Panc1 (cell line): ENCODE measurements at regions not wholly inside any gene's neighbourhood (a gene's known extent, or its start where the extent isn't known, plus 50 kb on each side); places are given as distances from the start of the nearest gene placed in this dataset.

Source experiments
- CTCF ChIP-seq: fragments of 450-650 bp; IDR thresholded peaks from 2 replicates; pipeline ENCODE4 v1.5.1; 2017; ENCODE audit warnings: mild to moderate bottlenecking
- POLR2AphosphoS5 ChIP-seq: IDR thresholded peaks from 2 replicates; pipeline ENCODE4 v1.6.1; 2012; ENCODE audit warnings: mild to moderate bottlenecking, low read depth, low read length, moderate library complexity
- REST ChIP-seq, 2 experiments: IDR thresholded peaks; 2 replicates each; pipeline ENCODE4 v1.6.1; 2011 to 2012; ENCODE audit warnings: low read depth in 2 of 2, control low read depth in 1 of 2, low read length in 1 of 2, mild to moderate bottlenecking in 1 of 2, moderate library complexity in 1 of 2; ENCODE audit not compliant: insufficient read depth in 1 of 2

- TF ChIP-seq CTCF (no peak), POLR2AphosphoS5 (no peak), REST (IDR thresholded peaks at IDR 0.05; ENCODE audit: insufficient read depth in 1 of 2, low read depth in 2 of 2, low read length in 1 of 2) (no peak)
Observed at GRCh38 chr11:70820712-70821111, 422.4 kb downstream of the CTTN start.
